Erythroblast (primary cell): ENCODE measurements at regions not wholly inside any gene's neighbourhood (a gene's known extent, or its start where the extent isn't known, plus 50 kb on each side); places are given as distances from the start of the nearest gene placed in this dataset.

Experiments used
- GATA1 ChIP-seq: IDR thresholded peaks from 2 replicates; pipeline ENCODE4 v1.6.1; 2011; ENCODE audit warnings: low read depth, mild to moderate bottlenecking, control low read depth, low read length, moderate library complexity
- POLR2A ChIP-seq: IDR thresholded peaks from 2 replicates; pipeline ENCODE4 v1.6.1; 2011; ENCODE audit warnings: mild to moderate bottlenecking, low read length

- TF ChIP-seq POLR2A, result no peak
- no peak for TF ChIP-seq GATA1
These were observed 361.6 kb downstream of the FGFR2 start for GRCh38 chr10:121236621-121237020.
